HEK293T (cell line): ENCODE measurements at regions not wholly inside any gene's neighbourhood (a gene's known extent, or its start where the extent isn't known, plus 50 kb on each side); places are given as distances from the start of the nearest gene placed in this dataset.
"Not testable (repeated sequence)": the region's sequence is repeated elsewhere in the genome, so short reads cannot be mapped to it uniquely, and the experiment has no call there.

Experiments
- CTCF ChIA-PET: fragments of 350-600 bp; formaldehyde crosslinking; extraction: SDS; loops from one replicate; lab custom pipeline; 2021; ENCODE audit warnings: antibody characterized with exemption, inconsistent platforms; lab: Yijun Ruan, JAX
- POLR2A ChIA-PET: fragments of 350-600 bp; formaldehyde crosslinking; extraction: SDS; loops from one replicate; lab custom pipeline; 2020; ENCODE audit warnings: antibody characterized with exemption, inconsistent platforms; lab: Yijun Ruan, JAX
- DNase-seq: peaks from one replicate; pipeline ENCODE4 v3.0.0; 2012; ENCODE audit warnings: mixed read lengths; ENCODE audit errors: extremely low spot score
- ARNT ChIP-seq: fragments of 450-650 bp; IDR thresholded peaks from 2 replicates; pipeline ENCODE4 v1.6.1; 2017; ENCODE audit warnings: mild to moderate bottlenecking
- BHLHE40 ChIP-seq: fragments of 450-650 bp; IDR thresholded peaks from 2 replicates; pipeline ENCODE4 v1.6.1; 2016; ENCODE audit warnings: mild to moderate bottlenecking, moderate library complexity, borderline replicate concordance
- CTBP1 ChIP-seq: fragments of 450-650 bp; IDR thresholded peaks from 2 replicates; pipeline ENCODE4 v1.6.1; 2016; ENCODE audit warnings: borderline replicate concordance
- ELF4 ChIP-seq: fragments of 450-650 bp; IDR thresholded peaks from 2 replicates; pipeline ENCODE4 v1.6.1; 2017; ENCODE audit warnings: antibody characterized with exemption
- FOXA1 ChIP-seq: fragments of 450-650 bp; IDR thresholded peaks from 2 replicates; pipeline ENCODE4 v1.6.1; 2016; ENCODE audit warnings: mild to moderate bottlenecking
- FOXK2 ChIP-seq: fragments of 450-650 bp; IDR thresholded peaks from 2 replicates; pipeline ENCODE4 v1.6.1; 2016; ENCODE audit warnings: mild to moderate bottlenecking
- FOXM1 ChIP-seq: fragments of 450-650 bp; IDR thresholded peaks from 2 replicates; pipeline ENCODE4 v1.6.1; 2017; ENCODE audit warnings: mild to moderate bottlenecking, borderline replicate concordance
- HDGF ChIP-seq: fragments of 450-650 bp; IDR thresholded peaks from 2 replicates; pipeline ENCODE4 v1.6.1; 2017; ENCODE audit warnings: antibody characterized with exemption, borderline replicate concordance
- L3MBTL2 ChIP-seq: fragments of 450-650 bp; conservative IDR thresholded peaks from 2 replicates; pipeline ENCODE4 v1.6.1; 2016; ENCODE audit warnings: mild to moderate bottlenecking
- LEF1 ChIP-seq: fragments of 450-650 bp; IDR thresholded peaks from 2 replicates; pipeline ENCODE4 v1.6.1; 2017; ENCODE audit warnings: mild to moderate bottlenecking, borderline replicate concordance
- NFRKB ChIP-seq: fragments of 450-650 bp; IDR thresholded peaks from 2 replicates; pipeline ENCODE4 v1.6.1; 2016; ENCODE audit warnings: mild to moderate bottlenecking, moderate library complexity
- PKNOX1 ChIP-seq: fragments of 450-650 bp; IDR thresholded peaks from 2 replicates; pipeline ENCODE4 v1.6.1; 2016
- SP1 ChIP-seq: fragments of 450-650 bp; IDR thresholded peaks from 2 replicates; pipeline ENCODE4 v1.6.1; 2017
- SUZ12 ChIP-seq: fragments of 450-650 bp; IDR thresholded peaks from 2 replicates; pipeline ENCODE4 v1.6.1; 2016; ENCODE audit warnings: mild to moderate bottlenecking
- TARDBP ChIP-seq: fragments of 450-650 bp; IDR thresholded peaks from 2 replicates; pipeline ENCODE4 v1.6.1; 2016
- ZNF384 ChIP-seq: fragments of 450-650 bp; IDR thresholded peaks from 2 replicates; pipeline ENCODE4 v1.6.1; 2016

- ChIA-PET CTCF (no interaction called here), POLR2A (no interaction called here)
- no peak for DNase-seq
- TF ChIP-seq ZNF384 (no peak), FOXM1 (no peak), SUZ12 (no peak), NFRKB (no peak), ELF4 (no peak), ARNT (no peak), FOXA1 (no peak), CTBP1 (no peak), L3MBTL2 (no peak), SP1 (no peak), LEF1 (no peak)
Measured at GRCh38 chr3:73827725-73828211, 203.0 kb upstream of the PDZRN3 start.

GRCh38 chr3:73827204-73827603 lies 202.5 kb upstream of the PDZRN3 start:
- TF ChIP-seq CTBP1 (no peak), SUZ12 (no peak), ZNF384 (no peak), FOXM1 (no peak), LEF1 (no peak), ARNT (no peak), ELF4 (no peak), SP1 (no peak), HDGF (no peak), TARDBP (no peak), NFRKB (no peak), FOXA1 (no peak), L3MBTL2 (no peak)
- ChIA-PET POLR2A (no interaction called here), CTCF (no interaction called here)
- DNase-seq = no peak

- POLR2A ChIA-PET, DNase-seq, CTCF ChIA-PET: not testable (repeated sequence)
Measured at GRCh38 chr3:73820896-73821295, 196.2 kb upstream of the PDZRN3 start.

GRCh38 chr3:73820431-73820830 lies 195.7 kb upstream of the PDZRN3 start:
- no peak for DNase-seq
- POLR2A ChIA-PET = no interaction called here
- CTCF ChIA-PET = no interaction called here
- TF ChIP-seq PKNOX1 = no peak
- no peak for TF ChIP-seq TARDBP
- TF ChIP-seq CTBP1 = no peak
- no peak for TF ChIP-seq L3MBTL2
- no peak for TF ChIP-seq LEF1
- no peak for TF ChIP-seq BHLHE40
- no peak for TF ChIP-seq FOXA1
- TF ChIP-seq ELF4 = no peak

GRCh38 chr3:73815966-73816365 lies 191.2 kb upstream of the PDZRN3 start:
- ChIA-PET POLR2A (no interaction called here), CTCF (no interaction called here)
- DNase-seq = no peak
- TF ChIP-seq CTBP1 (no peak), ZNF384 (no peak), FOXA1 (no peak), ELF4 (no peak), SUZ12 (no peak), SP1 (no peak), FOXK2 (no peak), NFRKB (no peak)

GRCh38 chr3:73813692-73814292 lies 189.1 kb upstream of the PDZRN3 start:
- POLR2A ChIA-PET = no interaction called here
- CTCF ChIA-PET = no interaction called here
- no peak for TF ChIP-seq CTBP1
- no peak for TF ChIP-seq FOXM1
- TF ChIP-seq PKNOX1 = no peak
- TF ChIP-seq SP1 = no peak
- TF ChIP-seq ZNF384 = no peak
- no peak for TF ChIP-seq FOXA1
- DNase-seq = no peak

- CTCF ChIA-PET = no interaction called here
Measured at GRCh38 chr3:73813291-73813690, 188.6 kb upstream of the PDZRN3 start.

GRCh38 chr3:73812054-73812453 lies 187.3 kb upstream of the PDZRN3 start:
- ChIA-PET POLR2A (no interaction called here), CTCF (no interaction called here)
- DNase-seq = no peak
- TF ChIP-seq ZNF384 (no peak), NFRKB (no peak), TARDBP (no peak), L3MBTL2 (no peak), FOXM1 (no peak), BHLHE40 (no peak), SUZ12 (no peak), HDGF (no peak), ARNT (no peak), FOXA1 (no peak)

More at GRCh38 chr3:73813291-73813690, 188.6 kb upstream of the PDZRN3 start:
- DNase-seq = no peak
- POLR2A ChIA-PET = no interaction called here
- TF ChIP-seq SUZ12 = no peak
